Thoracic aorta (tissue), 2 donors: ENCODE measurements at regions not wholly inside any gene's neighbourhood (a gene's known extent, or its start where the extent isn't known, plus 50 kb on each side); places are given as distances from the start of the nearest gene placed in this dataset.

Experiments
- ATAC-seq: fragments of 150-250 bp; one replicate; pipeline ENCODE4 v1.8.0; 2017; ENCODE audit warnings: low read depth; ENCODE audit not compliant: insufficient number of reproducible peaks, low FRiP score
- DNase-seq: peaks from one replicate; pipeline ENCODE4 v3.0.0-alpha.2; 2020; ENCODE audit warnings: low spot score
- H3K27ac ChIP-seq, 2 donors: fragments of 200-600 bp; sonication (generic); 1 replicate in 1 of 2; 2 replicates in 1 of 2; pipeline ENCODE4 v1.5.1; 2016; ENCODE audit warnings: mild to moderate bottlenecking in 2 of 2, moderate library complexity in 2 of 2
- H3K27me3 ChIP-seq: fragments of 200-600 bp; sonication (generic); replicated peaks from 2 replicates; pipeline ENCODE4 v1.6.0; 2016; ENCODE audit warnings: mild to moderate bottlenecking; ENCODE audit not compliant: insufficient read depth
- H3K36me3 ChIP-seq: fragments of 200-600 bp; sonication (generic); one replicate; pipeline ENCODE4 v1.5.1; 2016
- H3K4me1 ChIP-seq, 2 donors: fragments of 200-600 bp; sonication (generic); 1 replicate in 1 of 2; 2 replicates in 1 of 2; pipeline versions ENCODE4 v1.5.1 to v1.6.0; 2016; ENCODE audit warnings: low read depth in 2 of 2, mild to moderate bottlenecking in 1 of 2; ENCODE audit not compliant: control insufficient read depth in 1 of 2
- H3K4me3 ChIP-seq: fragments of 200-600 bp; sonication (generic); 2 replicates; pipeline ENCODE4 v1.5.1; 2016; ENCODE audit warnings: mild to moderate bottlenecking
- H3K9me3 ChIP-seq: fragments of 200-600 bp; sonication (generic); 2 replicates; pipeline ENCODE4 v1.5.1; 2016
- TF ChIP-seq, protein P1 (sequence below): fragments of 200-600 bp; sonication (generic); IDR thresholded peaks from one replicate; pipeline ENCODE4 v1.5.1; 2019; ENCODE audit warnings: antibody characterized with exemption

- TF ChIP-seq, protein P1, sequence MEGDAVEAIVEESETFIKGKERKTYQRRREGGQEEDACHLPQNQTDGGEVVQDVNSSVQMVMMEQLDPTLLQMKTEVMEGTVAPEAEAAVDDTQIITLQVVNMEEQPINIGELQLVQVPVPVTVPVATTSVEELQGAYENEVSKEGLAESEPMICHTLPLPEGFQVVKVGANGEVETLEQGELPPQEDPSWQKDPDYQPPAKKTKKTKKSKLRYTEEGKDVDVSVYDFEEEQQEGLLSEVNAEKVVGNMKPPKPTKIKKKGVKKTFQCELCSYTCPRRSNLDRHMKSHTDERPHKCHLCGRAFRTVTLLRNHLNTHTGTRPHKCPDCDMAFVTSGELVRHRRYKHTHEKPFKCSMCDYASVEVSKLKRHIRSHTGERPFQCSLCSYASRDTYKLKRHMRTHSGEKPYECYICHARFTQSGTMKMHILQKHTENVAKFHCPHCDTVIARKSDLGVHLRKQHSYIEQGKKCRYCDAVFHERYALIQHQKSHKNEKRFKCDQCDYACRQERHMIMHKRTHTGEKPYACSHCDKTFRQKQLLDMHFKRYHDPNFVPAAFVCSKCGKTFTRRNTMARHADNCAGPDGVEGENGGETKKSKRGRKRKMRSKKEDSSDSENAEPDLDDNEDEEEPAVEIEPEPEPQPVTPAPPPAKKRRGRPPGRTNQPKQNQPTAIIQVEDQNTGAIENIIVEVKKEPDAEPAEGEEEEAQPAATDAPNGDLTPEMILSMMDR = no peak
- no peaks in the 10 kb centered on the region for H3K36me3 ChIP-seq
- H3K4me1 ChIP-seq = no peaks in the 10 kb centered on the region
- DNase-seq (no peak), ATAC-seq (no peak)
- H3K9me3 ChIP-seq = no peaks in the 10 kb centered on the region
- H3K27ac ChIP-seq = no peak overlapping the region
- H3K4me3 ChIP-seq = no peak overlapping the region
- H3K27me3 ChIP-seq = no peaks in the 10 kb centered on the region
These were observed 295.9 kb downstream of the GATA3 start for GRCh38 chr10:8350250-8350967.

DNA sequence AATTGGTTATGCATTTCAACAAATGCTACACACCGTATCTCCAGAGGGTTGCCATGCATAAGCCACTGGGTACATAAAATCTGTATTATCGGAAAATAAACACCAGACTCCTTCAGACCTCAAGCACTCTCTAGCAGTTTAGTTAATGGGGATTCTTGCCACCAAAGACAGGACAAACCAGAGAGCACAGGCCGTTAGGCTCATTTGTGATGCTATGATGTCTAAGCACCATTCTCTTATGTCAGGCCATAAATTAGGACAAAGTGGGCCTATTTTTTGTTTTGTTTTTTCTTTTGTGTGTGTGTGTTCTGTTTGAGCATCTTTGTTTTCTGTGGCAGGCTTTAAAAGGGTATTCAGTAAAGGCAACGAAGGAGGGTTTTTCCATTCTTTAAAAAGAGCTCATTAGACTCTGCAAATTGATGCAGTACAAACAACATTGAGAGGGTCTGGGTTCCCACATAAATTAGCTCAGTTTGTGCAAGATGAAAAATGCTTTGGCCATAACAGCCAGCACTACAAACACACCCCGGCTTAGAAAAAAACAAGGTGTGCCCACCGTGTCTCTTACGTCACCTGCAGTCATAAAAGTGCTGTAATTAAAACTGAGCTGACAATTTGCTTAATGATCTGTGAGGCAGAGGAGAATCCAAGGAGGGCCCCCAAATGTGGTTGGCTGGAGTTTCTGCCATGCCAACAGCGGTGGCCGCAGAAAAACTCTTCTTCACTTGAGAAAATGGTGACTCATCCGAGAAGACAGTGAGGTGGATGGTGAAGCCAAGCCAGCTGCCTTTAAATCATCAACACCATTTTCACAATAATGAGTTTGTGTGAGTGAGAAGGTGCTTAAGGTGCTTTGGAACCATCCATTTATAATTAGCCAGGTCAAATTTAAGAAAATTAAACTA, 297.9 kb downstream of the GATA3 start:
- Histone ChIP-seq H3K4me3 (no peak overlapping the region), H3K36me3 (no peaks in the 10 kb centered on the region), H3K27ac (no peak overlapping the region), H3K4me1 (no peaks in the 10 kb centered on the region), H3K27me3 (no peaks in the 10 kb centered on the region), H3K9me3 (no peaks in the 10 kb centered on the region)
- no peak for DNase-seq
- no peak for ATAC-seq
- TF ChIP-seq, protein P1 = no peak

GRCh38 chr10:8356283-8356682, 301.8 kb downstream of the GATA3 start:
- H3K27ac ChIP-seq = no peak overlapping the region
- H3K36me3 ChIP-seq = no peaks in the 10 kb centered on the region
- no peak overlapping the region for H3K4me3 ChIP-seq
- no peaks in the 10 kb centered on the region for H3K27me3 ChIP-seq
- TF ChIP-seq, protein P1 = no peak
- ATAC-seq (no peak), DNase-seq (no peak)
- no peaks in the 10 kb centered on the region for H3K4me1 ChIP-seq
- H3K9me3 ChIP-seq = no peaks in the 10 kb centered on the region

DNA sequence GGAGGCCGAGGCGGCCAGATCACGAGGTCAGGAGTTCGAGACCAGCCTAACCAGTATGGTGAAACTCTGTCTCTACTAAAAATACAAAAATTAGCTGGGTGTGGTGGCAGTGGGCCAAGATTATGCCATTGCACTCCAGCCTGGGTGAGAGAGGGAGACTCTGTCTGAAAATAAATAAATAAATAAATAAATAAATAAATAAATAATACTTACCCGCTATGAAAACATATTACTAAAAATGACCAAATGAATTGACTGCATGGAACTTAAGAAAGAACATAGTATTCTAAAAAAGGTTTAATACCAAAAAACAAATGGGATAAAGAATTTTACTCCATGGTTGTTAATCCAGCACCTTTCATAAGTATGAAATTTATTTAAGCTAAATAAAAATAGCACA, 305.0 kb downstream of the GATA3 start:
- DNase-seq (no peak), ATAC-seq (no peak)
- TF ChIP-seq, protein P1 = no peak
- H3K4me1 ChIP-seq = no peaks in the 10 kb centered on the region
- H3K27ac ChIP-seq = no peak overlapping the region
- H3K36me3 ChIP-seq = no peaks in the 10 kb centered on the region
- no peak overlapping the region for H3K4me3 ChIP-seq
- no peaks in the 10 kb centered on the region for H3K27me3 ChIP-seq
- no peaks in the 10 kb centered on the region for H3K9me3 ChIP-seq

DNA sequence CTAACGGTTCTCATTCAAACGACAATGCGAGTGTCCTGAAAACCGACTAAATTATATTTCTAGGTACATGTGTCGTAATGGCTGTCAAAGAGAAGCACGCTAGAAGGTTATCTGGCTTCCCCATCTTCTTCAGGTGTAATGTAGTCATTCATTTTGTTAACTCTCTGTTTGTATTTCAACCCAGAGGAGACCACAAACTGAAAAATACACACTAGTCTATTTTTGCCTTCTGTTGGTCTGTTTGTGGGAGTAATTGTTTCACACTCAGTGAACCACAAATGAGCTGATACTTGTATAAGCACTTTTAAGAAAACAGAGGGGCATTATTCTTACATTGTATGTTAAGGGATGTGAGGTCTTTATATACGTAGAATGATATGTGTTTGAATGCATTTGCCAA, 305.9 kb downstream of the GATA3 start:
- H3K27me3 ChIP-seq = no peaks in the 10 kb centered on the region
- ATAC-seq (no peak), DNase-seq (no peak)
- H3K4me1 ChIP-seq = no peaks in the 10 kb centered on the region
- H3K4me3 ChIP-seq = no peak overlapping the region
- H3K27ac ChIP-seq = no peak overlapping the region
- H3K9me3 ChIP-seq = no peaks in the 10 kb centered on the region
- no peaks in the 10 kb centered on the region for H3K36me3 ChIP-seq
- TF ChIP-seq, protein P1 = no peak
